GM19035 (cell line): ENCODE measurements at regions not wholly inside any gene's neighbourhood (a gene's known extent, or its start where the extent isn't known, plus 50 kb on each side); places are given as distances from the start of the nearest gene placed in this dataset.

Experiments used
- ATAC-seq: cut with Tn5 transposase; IDR thresholded peaks from one replicate; pipeline ENCODE4 v1.9.1; 2021; ENCODE audit not compliant: unreplicated experiment

DNA sequence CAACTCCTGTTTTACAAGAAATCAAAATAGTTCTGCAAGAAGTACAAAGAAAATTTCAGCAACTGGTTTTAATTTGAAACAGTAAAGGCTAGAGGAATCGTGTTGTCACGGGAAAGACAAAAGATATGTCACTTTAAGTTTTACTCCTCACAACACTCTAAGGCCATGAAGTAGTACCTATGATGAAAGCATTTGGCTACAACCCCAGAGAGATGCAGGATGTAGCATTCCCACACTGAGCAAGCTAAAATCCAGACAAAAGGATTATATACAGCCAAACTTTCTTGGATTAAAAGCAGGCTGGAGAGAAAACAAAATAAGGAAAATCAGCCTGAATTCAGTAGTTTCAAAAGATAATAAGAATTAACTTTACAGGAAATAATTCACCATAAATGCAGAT lies 245.5 kb upstream of the STEAP1 start:
- no peak for ATAC-seq

DNA sequence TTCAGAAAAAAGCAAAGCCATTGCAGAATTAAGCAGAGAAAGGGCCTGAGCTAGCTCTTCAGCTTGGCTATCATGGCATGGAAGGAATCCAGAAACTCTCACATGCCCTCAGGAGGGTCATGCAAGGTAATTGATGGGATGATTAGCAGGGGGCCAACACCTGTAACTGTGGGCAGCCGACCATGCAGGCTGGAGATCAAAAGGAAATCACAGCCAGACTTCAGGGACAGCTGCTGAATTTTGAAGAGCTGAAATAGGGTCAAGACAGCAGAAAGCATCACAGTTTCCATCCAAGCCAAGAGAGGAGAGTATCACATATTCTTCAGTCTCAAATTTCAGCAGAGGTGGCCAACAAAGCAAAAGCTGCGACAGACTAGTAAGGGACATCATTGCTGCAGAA lies 239.6 kb upstream of the STEAP1 start:
- ATAC-seq = no peak

DNA sequence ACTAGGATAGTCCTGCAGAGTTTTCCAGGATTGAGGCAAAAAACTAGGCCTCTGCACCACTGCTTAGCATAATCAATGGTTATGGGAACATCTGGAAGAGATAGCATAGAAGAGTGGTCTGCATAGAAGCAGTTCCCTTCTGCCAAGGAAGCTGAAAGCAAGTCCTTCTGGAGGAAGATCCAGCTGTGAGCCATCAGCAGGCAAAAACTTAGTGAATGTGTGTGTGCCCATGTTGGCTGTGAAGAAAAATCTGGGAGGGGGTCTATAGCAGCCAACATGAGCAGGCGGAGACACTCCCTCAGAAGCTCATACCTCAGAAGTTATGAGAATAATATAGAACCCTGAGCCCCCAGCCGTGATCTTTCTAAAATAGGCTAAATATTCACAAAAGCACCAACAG lies 228.1 kb upstream of the STEAP1 start:
- ATAC-seq = no peak

DNA sequence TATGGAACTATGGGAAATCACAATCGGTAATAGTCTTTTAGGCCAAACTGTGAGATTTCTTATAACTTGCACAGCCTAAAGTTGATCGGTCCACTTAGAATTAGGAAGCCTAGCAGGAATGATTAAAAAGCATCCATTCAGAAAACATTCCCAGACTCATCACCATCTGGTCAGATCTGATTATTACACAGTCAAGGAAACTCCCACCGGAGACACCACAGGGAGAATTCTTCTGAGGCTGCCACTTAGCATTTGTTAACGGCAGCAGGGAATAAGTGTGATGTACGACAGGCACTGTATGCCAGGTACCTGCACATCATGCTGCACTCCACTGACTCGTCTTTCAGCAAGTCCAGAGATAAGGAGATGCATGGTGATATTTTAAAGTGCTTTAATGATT lies 227.6 kb upstream of the STEAP1 start:
- no peak for ATAC-seq

DNA sequence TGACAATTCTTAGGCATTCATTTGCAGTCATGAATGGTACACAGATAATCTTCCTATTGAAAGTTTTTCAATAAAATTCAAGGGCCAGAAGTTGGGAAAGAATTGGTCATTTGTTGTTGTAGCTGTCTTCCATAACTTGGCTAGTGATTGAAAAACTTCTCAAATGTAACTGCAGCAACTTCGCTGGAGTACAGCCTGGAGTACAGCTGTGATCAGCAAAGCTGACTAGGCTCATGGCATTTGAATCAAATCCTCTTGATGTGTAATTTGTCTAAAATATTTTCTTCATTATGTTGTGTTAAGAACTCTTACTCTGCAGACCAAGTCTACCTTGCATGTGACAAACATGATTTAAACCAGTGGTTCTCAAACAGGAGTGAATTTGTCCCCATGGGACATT lies 226.5 kb upstream of the STEAP1 start:
- ATAC-seq = no peak

DNA sequence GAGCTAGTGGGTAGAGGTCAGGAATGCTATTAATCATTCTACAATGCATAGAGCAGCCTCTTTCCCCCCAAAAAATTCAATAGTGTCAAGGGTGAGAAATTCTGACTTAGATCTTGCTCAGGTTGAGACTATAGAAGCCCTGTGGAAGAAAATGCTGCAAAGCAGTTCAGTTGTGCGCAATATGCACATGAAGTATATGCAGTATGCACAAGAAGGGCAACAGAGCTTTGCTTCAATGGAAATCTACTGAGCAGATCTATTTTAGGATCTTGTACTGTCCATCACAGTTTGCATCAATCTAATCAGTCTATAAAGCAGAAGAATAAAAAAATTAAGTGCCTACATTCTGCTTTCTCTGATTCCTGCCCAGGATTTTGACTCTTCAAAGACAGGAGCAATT lies 225.8 kb upstream of the STEAP1 start:
- no peak for ATAC-seq

DNA sequence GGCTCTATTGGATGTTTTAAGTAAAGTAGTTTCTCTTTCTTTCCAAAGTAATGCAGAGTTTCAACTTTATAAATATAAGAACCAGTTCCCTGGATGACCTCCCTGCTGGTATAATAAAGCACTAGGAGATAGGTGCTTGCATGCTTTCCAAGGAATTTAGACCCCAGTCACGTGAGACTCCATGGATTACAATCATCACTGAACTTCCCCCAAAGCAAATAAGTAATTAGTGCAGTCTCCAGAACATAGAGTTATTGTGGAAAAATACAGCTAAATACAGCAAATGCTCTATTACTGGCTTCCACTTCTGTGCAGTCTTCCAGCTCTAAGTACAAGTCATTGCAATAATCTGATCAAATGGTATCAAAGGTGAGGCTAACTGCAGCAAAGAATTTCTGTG lies 220.2 kb upstream of the STEAP1 start:
- ATAC-seq = no peak

DNA sequence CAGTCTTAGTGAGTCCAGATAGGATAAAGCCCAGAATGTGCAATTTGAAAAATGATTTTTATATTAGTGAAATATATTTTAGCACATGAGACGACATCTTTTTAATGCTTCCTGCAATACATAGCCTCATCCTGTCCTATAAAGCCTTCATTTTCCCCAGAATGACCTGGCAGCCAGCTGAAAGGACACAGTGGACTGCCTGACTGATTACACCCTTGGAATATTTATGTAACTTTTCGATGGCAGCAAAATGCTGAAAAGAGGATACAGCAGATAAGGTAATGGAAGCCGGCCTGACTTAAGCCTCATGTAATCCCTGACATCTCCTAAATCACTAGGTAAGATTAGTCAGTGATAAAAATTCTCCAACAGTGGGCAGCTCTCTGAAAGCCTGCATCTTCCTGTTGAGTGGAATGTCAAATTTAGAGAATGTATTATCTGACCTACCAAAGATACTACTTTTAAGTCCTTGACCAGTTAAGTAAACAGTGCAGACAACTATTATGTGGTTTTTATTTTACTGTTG lies 210.7 kb upstream of the STEAP1 start:
- ATAC-seq = no peak

DNA sequence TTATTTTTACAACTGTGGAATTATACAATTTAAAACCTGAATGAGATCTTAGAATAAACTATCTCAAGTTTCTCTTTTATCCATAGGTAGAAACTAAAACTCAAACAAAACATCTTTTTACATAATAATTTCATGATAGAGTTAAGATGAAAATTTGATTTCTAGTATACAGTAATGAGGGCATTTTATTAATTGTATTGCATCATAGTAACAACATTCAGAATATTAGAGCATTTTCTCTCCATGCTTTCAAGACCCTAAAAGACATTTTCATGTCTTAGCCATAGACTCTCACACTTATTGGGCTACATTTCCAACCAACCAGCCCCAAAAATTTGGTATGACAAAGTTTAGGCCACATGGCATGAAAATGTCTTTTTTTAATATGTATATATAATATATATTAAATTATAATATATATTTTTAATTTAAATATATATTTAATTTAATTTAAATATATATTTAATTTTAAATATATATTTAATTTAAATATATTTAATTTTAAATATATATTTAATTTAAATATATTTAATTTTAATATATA lies 195.7 kb upstream of the STEAP1 start:
- no peak for ATAC-seq

DNA sequence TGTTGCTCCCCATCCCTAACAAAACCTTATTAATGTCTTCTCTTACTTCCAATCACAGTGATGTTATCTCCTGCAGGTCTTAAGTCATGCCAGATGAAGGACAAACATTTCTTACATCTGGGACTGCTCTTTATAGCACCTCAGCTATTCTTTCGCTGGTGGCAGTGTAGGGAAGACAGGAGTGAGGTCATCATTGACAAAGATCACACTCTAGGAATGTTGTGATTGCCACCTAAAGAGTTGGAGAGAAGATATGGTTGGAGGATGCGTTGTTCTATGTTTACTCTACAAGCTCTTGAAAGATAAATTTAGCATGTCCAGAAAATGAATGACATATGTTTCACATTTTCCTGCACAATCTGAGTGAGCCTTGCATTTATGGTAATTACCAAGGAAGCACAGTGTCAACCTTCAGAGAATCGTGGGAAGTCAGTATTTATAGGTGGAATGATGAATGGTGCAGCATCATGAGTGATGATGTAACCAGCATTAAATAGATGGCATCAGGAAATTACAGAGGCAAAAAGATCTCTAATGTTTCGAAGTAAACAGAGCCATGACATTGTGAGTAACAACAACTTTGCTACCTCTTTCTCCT lies 188.1 kb upstream of the STEAP1 start:
- no peak for ATAC-seq

DNA sequence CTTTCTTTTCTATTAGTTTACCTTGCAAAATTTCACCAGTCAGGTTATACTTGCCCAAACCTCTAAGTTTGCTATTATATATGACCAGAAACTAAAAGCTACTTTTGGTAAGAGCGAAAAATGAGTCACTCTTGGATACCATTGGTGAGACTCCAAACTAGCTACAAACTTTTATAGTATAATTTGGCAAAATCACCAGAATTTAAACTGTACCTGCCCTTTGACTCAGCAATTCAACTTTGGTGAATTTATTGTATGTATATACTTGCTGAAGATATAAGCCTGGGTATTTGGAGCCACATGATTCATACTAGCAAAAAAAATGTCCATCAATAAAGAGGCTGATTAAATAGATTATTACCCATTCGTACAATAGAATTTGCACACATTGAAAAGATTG lies 178.7 kb upstream of the STEAP1 start:
- no peak for ATAC-seq

DNA sequence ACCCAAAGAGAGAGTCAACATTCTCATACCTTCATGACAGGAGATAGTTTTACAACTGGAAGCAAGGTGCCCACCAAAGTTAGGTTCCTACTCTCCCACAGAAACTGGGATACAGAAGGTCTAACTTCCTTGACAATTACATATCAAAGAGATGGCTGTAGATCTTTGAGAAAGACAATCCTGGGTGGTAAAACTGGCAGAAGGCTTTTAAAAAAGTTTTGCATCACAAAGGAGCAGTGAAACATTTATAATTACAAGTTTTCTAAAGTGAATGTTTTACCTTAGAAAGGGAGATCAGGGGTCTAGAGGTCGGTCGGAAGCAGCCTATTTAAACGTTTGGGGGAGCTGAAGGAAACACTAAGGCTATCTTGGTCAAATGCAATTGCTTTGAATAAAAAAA lies 166.6 kb upstream of the STEAP1 start:
- no peak for ATAC-seq

DNA sequence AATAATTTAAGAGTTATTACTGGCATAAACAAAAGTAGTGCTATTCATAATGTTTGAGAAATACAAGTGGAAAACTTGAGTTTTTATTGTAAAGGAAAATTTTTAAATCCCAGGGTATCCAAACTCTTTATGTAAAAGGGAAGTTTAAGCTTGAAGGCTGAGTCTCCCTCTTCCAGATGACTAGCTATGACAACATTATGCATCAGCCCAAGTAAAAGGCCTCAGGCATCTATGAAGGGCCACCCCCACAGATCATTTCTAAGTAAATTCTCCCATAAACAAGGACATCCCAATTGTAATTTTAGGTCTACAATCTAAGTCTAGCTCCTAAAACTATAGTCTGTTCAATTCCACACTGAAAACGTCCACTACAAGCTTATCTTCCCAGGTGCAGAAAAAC lies 166.2 kb upstream of the STEAP1 start:
- no peak for ATAC-seq

DNA sequence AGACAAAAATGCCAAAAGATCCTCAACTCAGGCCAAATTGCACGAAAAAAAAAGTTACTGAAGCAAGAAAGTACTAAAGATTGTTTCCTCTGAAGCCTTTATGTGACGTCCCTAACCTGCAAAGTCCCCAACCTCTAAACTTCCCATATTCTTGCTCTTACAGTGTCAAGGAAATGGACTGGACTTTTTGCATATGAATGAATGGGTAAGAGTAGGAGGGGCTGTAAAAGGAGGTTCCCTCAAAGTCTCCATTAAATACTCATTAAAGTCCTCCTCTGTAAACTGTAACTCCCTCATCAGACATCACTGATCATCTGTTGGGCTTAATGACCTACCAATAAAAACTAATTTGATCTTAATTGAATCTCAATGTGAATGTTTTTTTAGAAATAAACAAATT lies 164.8 kb upstream of the STEAP1 start:
- ATAC-seq = no peak

DNA sequence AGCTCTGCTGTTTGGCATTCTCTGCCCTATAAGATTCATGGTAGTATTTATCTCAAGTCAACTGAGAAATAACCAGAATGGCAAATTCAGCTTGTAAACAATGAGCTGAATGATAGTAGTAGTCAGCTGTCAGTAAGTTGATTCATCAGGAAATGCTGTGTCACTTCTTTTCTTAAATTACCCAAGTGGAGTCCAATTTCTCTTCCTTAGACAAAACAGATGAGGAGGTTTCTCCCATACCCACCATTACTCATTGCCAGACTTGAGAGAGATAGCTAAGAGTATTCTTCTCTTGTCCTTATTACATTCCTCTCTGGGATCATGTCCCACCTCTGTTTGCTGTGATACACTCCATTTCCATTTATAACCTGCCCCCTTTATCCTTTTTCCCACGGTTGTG lies 159.8 kb upstream of the STEAP1 start:
- ATAC-seq = no peak

DNA sequence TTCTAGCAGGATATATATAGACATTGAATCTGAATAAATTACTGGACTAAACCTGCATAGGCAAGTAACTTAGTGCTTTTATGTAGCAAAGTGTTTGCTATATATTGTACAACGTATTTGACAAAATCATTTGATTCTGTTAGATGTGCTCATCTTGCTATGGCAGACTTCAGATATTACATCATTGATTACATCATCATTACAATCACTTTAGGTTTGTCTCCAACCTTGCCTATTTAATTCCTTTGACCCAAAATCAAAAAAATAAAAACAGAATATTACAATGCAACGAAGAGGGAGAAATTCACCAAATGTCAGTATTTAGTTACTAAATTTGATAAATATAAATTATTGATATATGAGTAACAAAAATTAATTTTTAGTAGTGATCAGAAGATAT lies 155.7 kb upstream of the STEAP1 start:
- ATAC-seq = no peak

DNA sequence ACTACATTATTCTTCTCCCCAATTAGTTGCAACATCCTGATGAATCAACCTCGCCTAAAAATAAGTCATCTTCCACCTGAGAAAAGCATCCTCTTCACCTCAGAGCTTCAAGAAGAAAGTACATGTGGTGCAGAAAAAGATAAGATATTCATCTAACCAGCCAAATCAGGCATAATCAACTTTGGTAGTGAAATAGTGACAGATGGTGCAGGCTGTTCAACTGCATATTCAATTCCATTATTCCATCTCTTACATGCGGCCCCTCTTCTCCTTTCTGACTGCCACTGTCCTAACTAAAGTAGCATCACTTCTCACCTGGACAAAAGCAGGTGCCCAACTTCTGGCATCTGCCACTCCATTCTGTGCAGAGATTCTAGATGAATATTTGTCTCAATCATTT lies 148.4 kb upstream of the STEAP1 start:
- no peak for ATAC-seq

DNA sequence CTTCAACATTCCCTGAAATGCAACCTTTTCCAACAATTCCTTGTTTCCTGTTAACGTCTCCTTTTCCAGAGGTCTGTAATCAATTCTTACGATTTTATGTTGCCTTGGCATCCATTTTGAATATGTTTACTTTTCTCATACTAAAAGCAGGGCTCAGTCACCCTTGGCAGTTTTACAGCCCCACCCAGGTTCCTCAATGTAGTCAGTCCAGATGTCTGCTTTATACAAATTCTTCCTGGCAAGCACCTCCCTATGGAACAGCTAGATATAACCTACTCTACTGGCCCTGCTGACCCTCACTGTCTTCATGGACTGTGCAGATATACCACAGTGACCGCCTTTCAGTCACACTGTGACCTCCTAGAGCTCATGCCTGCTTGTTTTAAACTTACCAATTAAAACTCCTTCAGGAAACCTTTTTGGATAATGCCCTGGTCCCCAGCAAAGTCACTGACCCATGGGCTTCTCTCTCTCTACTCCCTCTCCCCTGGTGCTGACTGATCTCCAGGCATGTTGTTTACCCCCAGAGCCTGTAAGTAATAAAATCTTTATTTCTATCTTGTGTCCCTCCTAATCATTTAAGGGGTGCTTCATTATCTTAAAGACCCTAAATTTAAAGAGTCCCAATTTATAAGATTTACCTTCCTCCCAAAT lies 147.1 kb upstream of the STEAP1 start:
- no peak for ATAC-seq

DNA sequence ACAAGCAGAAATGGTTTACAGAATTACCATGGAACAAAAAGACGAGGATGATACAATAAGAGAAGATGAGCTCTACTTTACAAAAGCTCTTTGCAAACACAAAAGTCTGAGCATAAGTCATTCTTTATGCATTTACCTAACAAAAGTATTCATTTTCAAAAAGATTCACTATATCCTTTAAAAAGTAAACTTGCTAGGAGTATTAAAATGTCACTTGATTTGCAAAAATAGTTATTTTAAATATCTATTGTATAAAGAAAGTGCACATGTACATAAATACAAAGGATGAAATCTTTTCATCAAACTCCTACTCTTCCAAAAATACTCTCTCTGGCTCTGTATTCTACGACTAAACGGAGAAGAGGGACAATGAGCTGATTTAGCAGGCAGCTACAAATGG lies 146.4 kb upstream of the STEAP1 start:
- no peak for ATAC-seq

DNA sequence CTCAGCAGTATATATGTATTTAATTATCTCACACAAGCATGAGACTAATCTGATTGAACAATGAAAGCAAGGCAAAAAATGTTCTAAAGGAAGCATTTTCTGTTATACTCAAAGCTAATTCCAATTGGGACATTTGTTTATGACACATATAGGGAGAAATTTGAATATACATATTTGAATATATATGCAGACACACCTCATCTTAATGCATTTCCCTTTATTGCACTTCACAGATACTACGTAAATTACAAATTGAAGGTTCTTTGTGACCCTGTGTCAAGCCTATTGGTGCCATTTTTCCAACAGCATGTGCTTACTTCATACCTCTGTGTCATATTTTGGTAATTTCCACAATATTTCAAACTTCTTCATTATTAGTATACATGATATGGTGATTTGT lies 132.1 kb upstream of the STEAP1 start:
- no peak for ATAC-seq

DNA sequence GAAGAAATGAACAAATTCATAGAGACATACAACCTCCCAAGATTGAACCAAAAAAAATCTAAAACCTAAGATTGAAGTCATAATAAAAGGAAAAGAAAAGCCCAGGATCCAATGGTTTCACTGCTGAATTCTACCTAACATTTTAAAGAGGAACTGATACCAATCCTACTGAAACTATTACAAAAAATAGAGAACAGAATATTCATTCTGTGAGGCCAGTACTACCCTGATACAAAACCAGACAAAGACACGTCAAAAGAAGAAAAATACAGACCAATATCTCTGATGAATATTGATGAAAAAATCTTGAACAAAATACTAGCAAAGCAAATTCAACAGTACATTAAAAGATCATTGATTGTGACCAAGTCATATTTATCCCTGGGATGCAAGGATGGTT lies 128.5 kb upstream of the STEAP1 start:
- no peak for ATAC-seq

DNA sequence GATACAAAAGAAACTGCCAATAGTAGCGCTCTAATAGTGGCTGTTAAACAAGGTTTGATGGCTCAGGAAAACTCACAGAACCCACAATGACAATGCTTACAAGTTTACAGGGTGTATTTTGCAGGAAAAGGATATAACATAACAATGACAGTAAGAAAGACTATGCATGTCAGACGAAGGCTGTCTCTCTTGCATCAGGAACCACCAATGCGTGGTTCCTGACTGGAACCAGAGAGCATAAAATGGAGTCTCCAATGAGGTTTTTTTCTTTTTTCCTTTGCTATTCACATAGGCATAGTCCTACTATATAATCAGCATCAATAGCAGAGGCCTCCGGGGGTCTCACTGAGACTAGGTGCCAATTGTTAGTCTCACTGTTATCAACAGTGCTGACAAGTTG lies 120.4 kb upstream of the STEAP1 start:
- no peak for ATAC-seq

DNA sequence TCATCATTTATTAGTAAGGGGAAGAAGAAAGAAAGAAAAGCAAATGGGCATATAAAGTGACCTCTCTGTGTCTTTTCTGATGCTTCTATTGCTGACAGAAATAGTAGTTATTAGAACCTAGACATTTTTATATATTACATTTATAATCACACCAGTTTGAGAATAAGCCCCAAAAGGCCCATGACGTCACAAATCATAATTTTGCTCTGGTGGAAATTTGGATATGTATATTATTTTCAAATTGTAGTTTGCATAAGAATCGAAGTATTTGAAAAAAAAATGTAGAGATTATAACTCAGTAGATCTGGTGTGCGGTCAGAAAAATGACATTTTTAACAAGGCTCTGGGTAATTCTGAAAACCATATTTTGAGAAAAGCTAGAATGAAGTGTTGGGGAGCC lies 101.2 kb upstream of the STEAP1 start:
- ATAC-seq = no peak
